ENCODE measurements at regions not wholly inside any gene's neighbourhood (a gene's known extent, or its start where the extent isn't known, plus 50 kb on each side); places are given as distances from the start of the nearest gene placed in this dataset.

DNA sequence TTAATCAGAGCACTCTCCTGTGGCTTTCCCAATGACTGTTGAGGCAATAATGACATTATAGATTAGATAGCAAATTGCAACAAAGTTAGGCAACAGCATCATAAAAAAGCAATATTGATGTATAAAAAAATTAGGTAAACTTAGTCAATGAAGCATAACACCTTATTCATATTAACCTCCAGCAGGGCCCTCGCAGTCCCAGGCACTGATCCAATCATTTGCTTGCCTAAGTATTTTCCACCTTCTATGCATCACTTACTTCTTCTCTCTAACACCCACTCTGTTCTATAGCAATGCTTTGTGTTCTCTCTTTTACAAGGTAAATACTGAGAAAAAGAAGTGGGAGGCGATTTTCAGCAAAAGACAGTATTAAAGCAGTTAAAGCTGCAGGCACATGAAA, 833.5 kb upstream of the ADGRL3 start:
- no peak overlapping the region for H3K27ac ChIP-seq (ENCODE audit: insufficient read depth, low read depth, low read length)
- H4K20me1 ChIP-seq (replicated peaks; ENCODE audit: control insufficient read depth, extremely low read depth, insufficient read depth, low read length) = no peaks in the 10 kb centered on the region
- H3K4me3 ChIP-seq (replicated peaks in 1 of 3; ENCODE audit: insufficient read depth in 1 of 3, low read depth in 1 of 3, low read length in 3 of 3) = no peak overlapping the region
- H2AFZ ChIP-seq (ENCODE audit: low read depth, low read length) = no peak overlapping the region
- no peaks in the 10 kb centered on the region for H3K9me1 ChIP-seq (replicated peaks; ENCODE audit: control insufficient read depth, extremely low read depth, insufficient read depth, low read length)
- H3K79me2 ChIP-seq (ENCODE audit: control insufficient read depth, insufficient read depth, low read length) = no peaks in the 10 kb centered on the region
- H3K4me2 ChIP-seq (ENCODE audit: insufficient read depth, low read length) = no peak overlapping the region
- H3K36me3 ChIP-seq (ENCODE audit: control insufficient read depth in 2 of 2, extremely low read depth in 1 of 2, insufficient read depth in 2 of 2, low read length in 2 of 2) = no peaks in the 10 kb centered on the region
- no TSS peak for BruUV-seq (replicated peaks)
- CTCF ChIA-PET = no interaction called here
- H3K9ac ChIP-seq (replicated peaks; ENCODE audit: extremely low read depth, insufficient read depth, low read length) = no peak overlapping the region
- H3K9me3 ChIP-seq (replicated peaks; ENCODE audit: control insufficient read depth, insufficient read depth, low read length) = no peaks in the 10 kb centered on the region
- POLR2A ChIA-PET = no interaction called here
- H3K27me3 ChIP-seq (ENCODE audit: control insufficient read depth in 2 of 2, insufficient read depth in 2 of 2, low read length in 2 of 2) = no peaks in the 10 kb centered on the region
- dilution Hi-C loops (cut with MboI; ENCODE audit: extremely low pct_ligation_motif_present, low sequenced_read_pairs) = no loop called here
- DNase-seq (ENCODE audit: low read depth, low spot score) (no peak), FAIRE-seq (no peak)
- H3K4me1 ChIP-seq (ENCODE audit: control insufficient read depth, extremely low read depth, insufficient read depth, low read length) = no peaks in the 10 kb centered on the region
- TF ChIP-seq POLR2AphosphoS5 (IDR thresholded peaks at IDR 0.05; ENCODE audit: insufficient read depth, low read depth, low read length) = no peak
- TF ChIP-seq FOS (IDR thresholded peaks at IDR 0.05; ENCODE audit: borderline replicate concordance, insufficient read depth, low read length) = no peak
- intact Hi-C loops (cut with micrococcal nuclease) = no loop called here

DNA sequence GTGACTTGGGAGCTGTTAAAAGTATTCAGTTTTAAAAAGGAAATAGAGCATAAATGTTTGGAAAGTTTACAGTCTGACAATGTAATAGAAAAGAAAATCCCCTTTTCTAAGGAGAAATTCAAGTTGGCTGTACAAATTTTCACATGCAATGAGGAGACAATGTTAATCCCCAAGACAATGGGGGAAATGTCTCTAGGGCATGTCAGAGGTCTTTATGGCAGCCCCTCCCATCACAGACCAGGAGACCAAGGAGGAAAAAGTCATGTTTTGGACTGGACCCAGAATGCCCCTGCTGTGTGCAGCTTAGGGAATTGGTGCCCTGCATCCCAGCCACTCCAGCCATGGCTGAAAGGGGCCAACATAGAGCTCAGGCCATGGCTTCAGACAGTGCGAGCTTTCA, 831.1 kb upstream of the ADGRL3 start:
- H3K4me2 ChIP-seq (ENCODE audit: insufficient read depth, low read length) = no peak overlapping the region
- TF ChIP-seq, protein P1, sequence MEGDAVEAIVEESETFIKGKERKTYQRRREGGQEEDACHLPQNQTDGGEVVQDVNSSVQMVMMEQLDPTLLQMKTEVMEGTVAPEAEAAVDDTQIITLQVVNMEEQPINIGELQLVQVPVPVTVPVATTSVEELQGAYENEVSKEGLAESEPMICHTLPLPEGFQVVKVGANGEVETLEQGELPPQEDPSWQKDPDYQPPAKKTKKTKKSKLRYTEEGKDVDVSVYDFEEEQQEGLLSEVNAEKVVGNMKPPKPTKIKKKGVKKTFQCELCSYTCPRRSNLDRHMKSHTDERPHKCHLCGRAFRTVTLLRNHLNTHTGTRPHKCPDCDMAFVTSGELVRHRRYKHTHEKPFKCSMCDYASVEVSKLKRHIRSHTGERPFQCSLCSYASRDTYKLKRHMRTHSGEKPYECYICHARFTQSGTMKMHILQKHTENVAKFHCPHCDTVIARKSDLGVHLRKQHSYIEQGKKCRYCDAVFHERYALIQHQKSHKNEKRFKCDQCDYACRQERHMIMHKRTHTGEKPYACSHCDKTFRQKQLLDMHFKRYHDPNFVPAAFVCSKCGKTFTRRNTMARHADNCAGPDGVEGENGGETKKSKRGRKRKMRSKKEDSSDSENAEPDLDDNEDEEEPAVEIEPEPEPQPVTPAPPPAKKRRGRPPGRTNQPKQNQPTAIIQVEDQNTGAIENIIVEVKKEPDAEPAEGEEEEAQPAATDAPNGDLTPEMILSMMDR (IDR thresholded peaks at IDR 0.05; ENCODE audit: extremely low read depth in 1 of 2, insufficient read depth in 1 of 2, low read depth in 1 of 2, low read length in 2 of 2) = no peak
- TF ChIP-seq GATA2 (IDR thresholded peaks at IDR 0.05; ENCODE audit: insufficient read depth, insufficient read length, low read depth, low read length) = no peak
- TF ChIP-seq, protein P2, sequence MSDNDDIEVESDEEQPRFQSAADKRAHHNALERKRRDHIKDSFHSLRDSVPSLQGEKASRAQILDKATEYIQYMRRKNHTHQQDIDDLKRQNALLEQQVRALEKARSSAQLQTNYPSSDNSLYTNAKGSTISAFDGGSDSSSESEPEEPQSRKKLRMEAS (IDR thresholded peaks at IDR 0.05; ENCODE audit: insufficient read depth, insufficient read length) = no peak
- TF ChIP-seq EZH2 (IDR thresholded peaks at IDR 0.05; ENCODE audit: borderline replicate concordance, low read depth, low read length, severe bottlenecking) = no peak
- no peak for TF ChIP-seq FOS (IDR thresholded peaks at IDR 0.05; ENCODE audit: borderline replicate concordance, insufficient read depth, low read length)
- no peak for TF ChIP-seq POLR2AphosphoS5 (IDR thresholded peaks at IDR 0.05; ENCODE audit: insufficient read depth, low read depth, low read length)
- TF ChIP-seq JUN (IDR thresholded peaks at IDR 0.05; ENCODE audit: borderline replicate concordance, insufficient read depth, insufficient read length, low read depth) = no peak
- TF ChIP-seq MYC (IDR thresholded peaks at IDR 0.05; ENCODE audit: low read depth, low read length) = no peak
- TF ChIP-seq POLR2A (IDR thresholded peaks at IDR 0.05; ENCODE audit: low read depth, low read length) = no peak
- no peaks in the 10 kb centered on the region for H3K79me2 ChIP-seq (ENCODE audit: control insufficient read depth, insufficient read depth, low read length)
- CTCF ChIA-PET = no interaction called here
- POLR2A ChIA-PET = no interaction called here
- H3K27me3 ChIP-seq (ENCODE audit: control insufficient read depth in 2 of 2, insufficient read depth in 2 of 2, low read length in 2 of 2) = no peaks in the 10 kb centered on the region
- H3K9me3 ChIP-seq (replicated peaks; ENCODE audit: control insufficient read depth, insufficient read depth, low read length) = no peaks in the 10 kb centered on the region
- dilution Hi-C loops (cut with MboI; ENCODE audit: extremely low pct_ligation_motif_present, low sequenced_read_pairs) (no loop called here), intact Hi-C loops (cut with micrococcal nuclease) (no loop called here)
- no TSS peak for BruUV-seq (replicated peaks)
- no peak overlapping the region for H3K27ac ChIP-seq (ENCODE audit: insufficient read depth, low read depth, low read length)
- no peaks in the 10 kb centered on the region for H3K9me1 ChIP-seq (replicated peaks; ENCODE audit: control insufficient read depth, extremely low read depth, insufficient read depth, low read length)
- no peaks in the 10 kb centered on the region for H4K20me1 ChIP-seq (replicated peaks; ENCODE audit: control insufficient read depth, extremely low read depth, insufficient read depth, low read length)
- H3K4me3 ChIP-seq (replicated peaks in 1 of 3; ENCODE audit: insufficient read depth in 1 of 3, low read depth in 1 of 3, low read length in 3 of 3) = no peak overlapping the region
- DNase-seq (ENCODE audit: low read depth, low spot score) (no peak), FAIRE-seq (no peak)
- H3K4me1 ChIP-seq (ENCODE audit: control insufficient read depth, extremely low read depth, insufficient read depth, low read length) = no peaks in the 10 kb centered on the region
- H3K36me3 ChIP-seq (ENCODE audit: control insufficient read depth in 2 of 2, extremely low read depth in 1 of 2, insufficient read depth in 2 of 2, low read length in 2 of 2) = no peaks in the 10 kb centered on the region
- no peak overlapping the region for H2AFZ ChIP-seq (ENCODE audit: low read depth, low read length)
- no peak overlapping the region for H3K9ac ChIP-seq (replicated peaks; ENCODE audit: extremely low read depth, insufficient read depth, low read length)
